ENCODE measurements at regions not wholly inside any gene's neighbourhood (a gene's known extent, or its start where the extent isn't known, plus 50 kb on each side); places are given as distances from the start of the nearest gene placed in this dataset.

DNA sequence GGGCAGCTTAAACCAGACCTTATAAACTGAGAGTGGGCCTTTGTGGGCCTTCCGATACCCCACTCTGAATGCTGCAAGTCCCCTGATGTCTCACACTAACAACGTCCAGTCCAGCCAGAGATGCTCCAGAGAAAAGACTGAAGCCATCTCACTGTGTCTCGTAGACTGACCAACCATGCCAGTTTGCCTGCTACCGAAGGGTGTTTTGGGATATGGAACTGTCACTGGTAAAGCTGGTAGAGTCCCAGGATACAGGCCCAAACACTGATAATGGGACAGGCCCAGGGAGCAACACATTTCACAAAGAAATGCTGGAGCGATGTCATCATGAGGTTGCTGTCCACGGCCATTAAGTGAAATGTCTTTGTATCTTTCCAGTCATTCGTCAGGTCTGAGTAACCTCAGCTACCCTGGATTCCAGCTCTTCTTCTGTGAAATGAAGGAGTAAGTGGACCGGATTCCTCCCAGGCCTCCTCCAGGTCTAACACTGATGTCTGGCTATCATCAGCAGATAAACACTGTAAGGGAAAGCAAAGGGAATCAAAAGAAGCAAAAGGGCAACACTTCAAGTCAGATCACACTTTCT is 81.6 kb downstream of the SLC5A7 start:
- Mint-ChIP-seq H3K4me3 (ENCODE audit: unreplicated experiment) (no peak overlapping the region), H3K27me3 (ENCODE audit: unreplicated experiment) (peaks cover 6% of the 10 kb centered on the region), H3K36me3 (ENCODE audit: unreplicated experiment) (no peaks in the 10 kb centered on the region), H3K27ac (ENCODE audit: unreplicated experiment) (no peak overlapping the region), H3K9me3 (ENCODE audit: unreplicated experiment) (no peaks in the 10 kb centered on the region), H3K4me1 (ENCODE audit: unreplicated experiment) (no peaks in the 10 kb centered on the region)
- DNase-seq (ENCODE audit: extremely low spot score, unreplicated experiment), result no peak
- TF ChIP-seq, protein P1, sequence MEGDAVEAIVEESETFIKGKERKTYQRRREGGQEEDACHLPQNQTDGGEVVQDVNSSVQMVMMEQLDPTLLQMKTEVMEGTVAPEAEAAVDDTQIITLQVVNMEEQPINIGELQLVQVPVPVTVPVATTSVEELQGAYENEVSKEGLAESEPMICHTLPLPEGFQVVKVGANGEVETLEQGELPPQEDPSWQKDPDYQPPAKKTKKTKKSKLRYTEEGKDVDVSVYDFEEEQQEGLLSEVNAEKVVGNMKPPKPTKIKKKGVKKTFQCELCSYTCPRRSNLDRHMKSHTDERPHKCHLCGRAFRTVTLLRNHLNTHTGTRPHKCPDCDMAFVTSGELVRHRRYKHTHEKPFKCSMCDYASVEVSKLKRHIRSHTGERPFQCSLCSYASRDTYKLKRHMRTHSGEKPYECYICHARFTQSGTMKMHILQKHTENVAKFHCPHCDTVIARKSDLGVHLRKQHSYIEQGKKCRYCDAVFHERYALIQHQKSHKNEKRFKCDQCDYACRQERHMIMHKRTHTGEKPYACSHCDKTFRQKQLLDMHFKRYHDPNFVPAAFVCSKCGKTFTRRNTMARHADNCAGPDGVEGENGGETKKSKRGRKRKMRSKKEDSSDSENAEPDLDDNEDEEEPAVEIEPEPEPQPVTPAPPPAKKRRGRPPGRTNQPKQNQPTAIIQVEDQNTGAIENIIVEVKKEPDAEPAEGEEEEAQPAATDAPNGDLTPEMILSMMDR (IDR thresholded peaks at IDR 0.05), result no peak

DNA sequence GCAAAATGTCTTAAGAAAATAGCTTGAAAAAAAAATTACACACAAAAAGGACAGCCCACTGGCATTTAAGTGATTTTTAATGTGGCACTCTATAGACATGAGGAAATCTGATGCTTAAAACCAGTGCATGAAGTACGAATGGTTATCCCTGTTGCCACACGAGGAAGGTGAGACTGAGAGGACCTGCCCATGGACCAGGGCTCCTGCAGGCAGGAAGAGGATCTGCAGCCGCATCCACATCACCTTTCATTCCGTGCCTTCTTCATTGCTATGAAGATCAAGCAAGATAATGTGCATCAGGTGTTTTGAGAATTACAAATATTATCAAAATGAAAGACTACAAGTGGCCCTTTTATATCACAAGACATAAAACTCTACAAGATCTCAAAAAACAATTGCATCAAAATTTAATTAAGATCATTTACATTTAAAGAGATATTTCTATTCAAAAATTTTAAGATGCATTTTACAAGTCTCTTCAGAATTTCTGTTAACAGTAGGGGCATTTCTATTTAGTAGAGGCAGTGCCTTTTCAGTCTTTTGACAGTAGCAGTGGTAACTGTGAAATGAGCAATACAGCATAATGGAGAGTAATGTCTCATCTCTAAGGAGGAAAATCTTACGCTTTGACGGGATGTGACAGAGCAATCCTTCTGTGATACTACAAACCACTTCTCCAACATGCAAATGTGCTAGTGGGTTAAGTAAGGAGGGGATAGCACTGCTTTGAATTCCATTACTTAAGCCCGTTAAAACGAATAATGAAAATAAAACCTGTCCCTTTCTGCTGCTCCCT is 83.4 kb downstream of the SLC5A7 start:
- Mint-ChIP-seq H3K4me3 (ENCODE audit: unreplicated experiment) (no peak overlapping the region), H3K36me3 (ENCODE audit: unreplicated experiment) (no peaks in the 10 kb centered on the region), H3K27me3 (ENCODE audit: unreplicated experiment) (peaks cover 8% of the 10 kb centered on the region), H3K4me1 (ENCODE audit: unreplicated experiment) (no peaks in the 10 kb centered on the region), H3K9me3 (ENCODE audit: unreplicated experiment) (no peaks in the 10 kb centered on the region), H3K27ac (ENCODE audit: unreplicated experiment) (no peak overlapping the region)
- DNase-seq (ENCODE audit: extremely low spot score, unreplicated experiment), result no peak
- TF ChIP-seq, protein P1 (IDR thresholded peaks at IDR 0.05), result no peak

DNA sequence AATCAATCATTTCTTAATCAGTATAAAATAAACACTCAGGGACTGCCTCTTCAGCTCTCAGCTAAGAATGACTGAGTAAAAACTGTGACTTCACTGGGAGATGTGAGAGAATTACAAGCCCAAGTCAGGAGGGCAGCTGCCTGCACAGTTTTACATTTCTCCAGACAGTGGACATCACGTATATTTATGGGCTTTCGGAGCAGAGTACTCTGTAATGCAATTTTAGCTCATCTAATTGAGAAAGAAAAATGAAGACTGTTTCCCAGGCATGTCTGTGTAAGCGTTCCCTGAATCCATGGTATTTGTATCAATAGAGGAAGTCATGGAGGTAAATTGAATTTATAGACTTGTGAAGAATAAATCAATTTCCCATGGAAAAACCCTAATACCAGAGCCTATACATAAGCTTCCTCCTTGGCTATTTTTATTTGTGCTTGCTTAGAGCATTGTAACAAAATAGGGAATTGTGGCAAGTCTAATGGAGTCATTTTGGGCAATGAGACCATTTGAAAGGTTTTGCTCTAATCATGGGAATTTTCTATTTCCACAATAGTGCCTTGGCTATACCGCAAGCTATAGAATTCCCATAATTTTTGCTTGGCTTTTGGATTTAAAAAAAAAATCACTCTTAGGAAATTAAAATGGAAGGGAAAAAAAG is 87.2 kb downstream of the SLC5A7 start:
- TF ChIP-seq, protein P1 (IDR thresholded peaks at IDR 0.05), result no peak
- Mint-ChIP-seq H3K27ac (ENCODE audit: unreplicated experiment) (no peak overlapping the region), H3K36me3 (ENCODE audit: unreplicated experiment) (no peaks in the 10 kb centered on the region), H3K9me3 (ENCODE audit: unreplicated experiment) (no peaks in the 10 kb centered on the region), H3K4me3 (ENCODE audit: unreplicated experiment) (no peak overlapping the region), H3K27me3 (ENCODE audit: unreplicated experiment) (peaks cover 11% of the 10 kb centered on the region), H3K4me1 (ENCODE audit: unreplicated experiment) (no peaks in the 10 kb centered on the region)
- DNase-seq (ENCODE audit: extremely low spot score, unreplicated experiment), result no peak

DNA sequence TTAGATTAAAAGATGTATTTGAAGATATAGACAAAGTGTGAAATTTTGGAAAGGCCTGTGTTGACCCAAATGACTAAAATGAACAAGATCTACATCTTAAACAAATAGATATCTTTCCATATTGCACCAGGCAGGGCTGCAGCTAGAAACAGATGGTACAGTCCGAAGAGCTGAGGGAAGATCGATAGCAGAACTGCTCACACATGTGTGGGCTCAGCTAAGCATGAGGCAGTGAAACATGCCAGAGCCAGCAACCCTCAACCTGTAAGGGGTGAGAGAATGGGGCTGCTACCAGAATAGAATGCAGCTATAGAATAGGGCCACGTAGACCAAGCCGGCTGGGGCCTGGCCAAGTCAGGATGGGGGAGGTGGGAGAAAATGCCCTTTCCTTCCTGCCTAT is 87.8 kb downstream of the SLC5A7 start:
- Mint-ChIP-seq H3K4me3 (ENCODE audit: unreplicated experiment) (no peak overlapping the region), H3K4me1 (ENCODE audit: unreplicated experiment) (no peaks in the 10 kb centered on the region), H3K36me3 (ENCODE audit: unreplicated experiment) (no peaks in the 10 kb centered on the region), H3K27ac (ENCODE audit: unreplicated experiment) (no peak overlapping the region), H3K9me3 (ENCODE audit: unreplicated experiment) (no peaks in the 10 kb centered on the region), H3K27me3 (ENCODE audit: unreplicated experiment) (peaks cover 11% of the 10 kb centered on the region)
- DNase-seq (ENCODE audit: extremely low spot score, unreplicated experiment), result no peak
- TF ChIP-seq, protein P1 (IDR thresholded peaks at IDR 0.05), result no peak

DNA sequence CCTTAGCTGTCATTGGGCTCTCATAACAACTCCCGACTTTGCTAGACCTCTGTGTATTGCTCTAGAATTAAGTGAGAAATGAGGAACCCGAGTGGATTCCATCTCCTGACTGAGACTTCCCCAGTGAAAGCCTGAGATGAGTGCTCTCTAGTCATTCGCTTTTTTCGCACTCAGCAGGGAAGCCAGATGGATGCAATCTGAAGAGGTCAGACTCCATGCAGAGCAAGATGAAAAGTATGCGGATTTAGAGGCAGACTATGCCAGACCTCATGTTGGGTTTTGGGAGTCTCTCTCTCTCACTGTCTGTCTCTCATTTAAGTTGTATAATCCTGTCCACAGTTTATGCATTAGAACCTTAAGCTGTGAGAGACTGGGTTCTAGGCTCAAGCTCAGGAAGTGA is 88.6 kb downstream of the SLC5A7 start:
- Mint-ChIP-seq H3K9me3 (ENCODE audit: unreplicated experiment) (no peaks in the 10 kb centered on the region), H3K36me3 (ENCODE audit: unreplicated experiment) (no peaks in the 10 kb centered on the region), H3K27ac (ENCODE audit: unreplicated experiment) (no peak overlapping the region), H3K4me3 (ENCODE audit: unreplicated experiment) (no peak overlapping the region), H3K27me3 (ENCODE audit: unreplicated experiment) (peaks cover 16% of the 10 kb centered on the region), H3K4me1 (ENCODE audit: unreplicated experiment) (no peaks in the 10 kb centered on the region)
- TF ChIP-seq, protein P1 (IDR thresholded peaks at IDR 0.05), result no peak
- DNase-seq (ENCODE audit: extremely low spot score, unreplicated experiment), result no peak

Measured in osteocyte (in vitro differentiated cells).